ENCODE measurements at regions not wholly inside any gene's neighbourhood (a gene's known extent, or its start where the extent isn't known, plus 50 kb on each side); places are given as distances from the start of the nearest gene placed in this dataset.

DNA sequence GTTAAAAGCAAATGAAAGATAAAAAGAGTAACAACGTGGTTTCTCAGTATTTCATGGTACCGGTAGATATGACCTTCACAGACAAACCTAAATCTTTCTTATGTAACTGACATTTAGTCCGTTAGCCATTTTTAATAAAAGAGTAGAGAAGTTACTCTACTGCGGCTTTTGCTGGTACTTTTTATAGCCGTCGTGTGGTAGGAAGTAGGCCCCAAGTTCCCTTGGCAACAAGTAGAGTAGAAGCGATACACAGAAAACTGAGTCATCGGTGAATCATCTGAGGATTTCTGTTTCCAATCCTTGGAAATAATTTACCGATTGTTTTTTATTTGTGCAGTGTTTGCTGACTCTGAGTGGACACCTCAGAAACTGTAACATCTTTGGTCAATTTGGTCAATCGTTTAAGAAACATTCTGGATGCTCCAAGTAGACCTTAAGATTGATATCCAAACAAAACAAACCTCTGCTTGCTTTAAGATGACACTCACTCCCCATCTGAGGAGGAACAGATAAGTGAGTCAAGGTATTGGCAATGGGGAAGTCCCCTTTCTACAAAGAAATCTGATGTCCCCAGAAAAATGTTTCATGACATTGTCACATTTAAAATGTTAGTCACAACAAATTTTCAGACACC lies 63.9 kb upstream of the AHR start:
- Histone ChIP-seq H3K9me3 (ENCODE audit: control insufficient read depth in 1 of 2, insufficient read depth in 1 of 2, low read depth in 1 of 2, low read length in 2 of 2) (no peaks in the 10 kb centered on the region), H4K20me1 (ENCODE audit: insufficient read depth) (no peaks in the 10 kb centered on the region), H3K4me2 (ENCODE audit: low read length) (peak overlapping the region; percentile 72), H3K9ac (ENCODE audit: low read length) (peak overlapping the region; percentile 38), H2AFZ (ENCODE audit: low read depth, low read length, poor library complexity, severe bottlenecking) (peak overlapping the region; percentile 93), H3K79me2 (ENCODE audit: insufficient read depth, low read length) (no peaks in the 10 kb centered on the region), H3K27ac (ENCODE audit: low read depth, low read length) (peak overlapping the region; percentile 39), H3K36me3 (ENCODE audit: control insufficient read depth in 1 of 2, insufficient read depth in 2 of 2, low read length in 2 of 2) (no peaks in the 10 kb centered on the region), H3K9me2 (ENCODE audit: insufficient read depth) (no peaks in the 10 kb centered on the region), H3K4me3 (replicated peaks in 1 of 2; ENCODE audit: low read depth in 1 of 2, low read length in 2 of 2) (peak overlapping the region in 1 of 2 experiments; percentile 29; a peak in 2 of 4 replicates), H3K27me3 (ENCODE audit: insufficient read depth, low read length) (no peaks in the 10 kb centered on the region), H3K4me1 (ENCODE audit: control insufficient read depth in 1 of 2, insufficient read depth in 2 of 2, low read length in 2 of 2) (peaks cover 15 to 23% of the 10 kb centered on the region in 2 experiments)
- RAD21 ChIA-PET (ENCODE audit: low non-redundant PET in 1 of 2, low total read pairs in 2 of 2, uncharacterized antibody in 2 of 2, unreplicated experiment in 2 of 2): no interaction called here
- CTCF ChIA-PET: no interaction called here
- DNase-seq (ENCODE audit: low read depth, low spot score) (peak; percentile 77), ATAC-seq (peak; percentile 89)
- no TSS peak for BruUV-seq (replicated peaks)
- POLR2A ChIA-PET: no interaction called here
- intact Hi-C loops (cut with micrococcal nuclease): no loop called here
- TF ChIP-seq ELF1 (IDR thresholded peaks at IDR 0.05; ENCODE audit: borderline replicate concordance, low read depth) (peak; percentile 16; the same call in 1 of the 2 replicates), MAX (IDR thresholded peaks at IDR 0.05) (0 out of 2 replicates have a peak, but pooled peaks have one; percentile 32), SIN3A (IDR thresholded peaks at IDR 0.05; ENCODE audit: low read depth) (0 out of 2 replicates have a peak, but pooled peaks have one; percentile 48), YY1 (IDR thresholded peaks at IDR 0.05; ENCODE audit: extremely low read depth, insufficient replicate concordance, low read depth, low read length) (no peak), RAD21 (IDR thresholded peaks at IDR 0.05; ENCODE audit: low read depth) (peak; percentile 37; the same call in 1 of the 2 replicates), POLR2A (IDR thresholded peaks at IDR 0.05; ENCODE audit: borderline replicate concordance, extremely low read depth, insufficient read depth, insufficient read length) (no peak), FOSL1 (IDR thresholded peaks at IDR 0.05; ENCODE audit: low read depth) (peak; percentile 98), ATF3 (IDR thresholded peaks at IDR 0.05) (peak; percentile 64), EZH2 (IDR thresholded peaks at IDR 0.05) (no peak), ZFX (IDR thresholded peaks at IDR 0.05) (peak; percentile 37; the same call in 1 of the 2 replicates), ZNF274 (IDR thresholded peaks at IDR 0.05; ENCODE audit: low read depth, low read length) (no peak), CBX3 (IDR thresholded peaks at IDR 0.05; ENCODE audit: low read depth) (peak; percentile 66; the same call in 1 of the 2 replicates), EGR1 (IDR thresholded peaks at IDR 0.05; ENCODE audit: low read depth) (no peak), POLR2AphosphoS5 (IDR thresholded peaks at IDR 0.05; ENCODE audit: low read depth, low read length) (peak; percentile 33; the same call in 1 of the 2 replicates), EZH2phosphoT487 (IDR thresholded peaks at IDR 0.05; ENCODE audit: borderline replicate concordance) (no peak), SP1 (IDR thresholded peaks at IDR 0.05; ENCODE audit: low read depth) (peak; percentile 77), CEBPB (IDR thresholded peaks at IDR 0.05; ENCODE audit: low read depth) (peak; percentile 62; the same call in 1 of the 2 replicates)
- TF ChIP-seq, protein P1, sequence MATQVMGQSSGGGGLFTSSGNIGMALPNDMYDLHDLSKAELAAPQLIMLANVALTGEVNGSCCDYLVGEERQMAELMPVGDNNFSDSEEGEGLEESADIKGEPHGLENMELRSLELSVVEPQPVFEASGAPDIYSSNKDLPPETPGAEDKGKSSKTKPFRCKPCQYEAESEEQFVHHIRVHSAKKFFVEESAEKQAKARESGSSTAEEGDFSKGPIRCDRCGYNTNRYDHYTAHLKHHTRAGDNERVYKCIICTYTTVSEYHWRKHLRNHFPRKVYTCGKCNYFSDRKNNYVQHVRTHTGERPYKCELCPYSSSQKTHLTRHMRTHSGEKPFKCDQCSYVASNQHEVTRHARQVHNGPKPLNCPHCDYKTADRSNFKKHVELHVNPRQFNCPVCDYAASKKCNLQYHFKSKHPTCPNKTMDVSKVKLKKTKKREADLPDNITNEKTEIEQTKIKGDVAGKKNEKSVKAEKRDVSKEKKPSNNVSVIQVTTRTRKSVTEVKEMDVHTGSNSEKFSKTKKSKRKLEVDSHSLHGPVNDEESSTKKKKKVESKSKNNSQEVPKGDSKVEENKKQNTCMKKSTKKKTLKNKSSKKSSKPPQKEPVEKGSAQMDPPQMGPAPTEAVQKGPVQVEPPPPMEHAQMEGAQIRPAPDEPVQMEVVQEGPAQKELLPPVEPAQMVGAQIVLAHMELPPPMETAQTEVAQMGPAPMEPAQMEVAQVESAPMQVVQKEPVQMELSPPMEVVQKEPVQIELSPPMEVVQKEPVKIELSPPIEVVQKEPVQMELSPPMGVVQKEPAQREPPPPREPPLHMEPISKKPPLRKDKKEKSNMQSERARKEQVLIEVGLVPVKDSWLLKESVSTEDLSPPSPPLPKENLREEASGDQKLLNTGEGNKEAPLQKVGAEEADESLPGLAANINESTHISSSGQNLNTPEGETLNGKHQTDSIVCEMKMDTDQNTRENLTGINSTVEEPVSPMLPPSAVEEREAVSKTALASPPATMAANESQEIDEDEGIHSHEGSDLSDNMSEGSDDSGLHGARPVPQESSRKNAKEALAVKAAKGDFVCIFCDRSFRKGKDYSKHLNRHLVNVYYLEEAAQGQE (IDR thresholded peaks at IDR 0.05; ENCODE audit: low read depth): no peak
- TF ChIP-seq, protein P2, sequence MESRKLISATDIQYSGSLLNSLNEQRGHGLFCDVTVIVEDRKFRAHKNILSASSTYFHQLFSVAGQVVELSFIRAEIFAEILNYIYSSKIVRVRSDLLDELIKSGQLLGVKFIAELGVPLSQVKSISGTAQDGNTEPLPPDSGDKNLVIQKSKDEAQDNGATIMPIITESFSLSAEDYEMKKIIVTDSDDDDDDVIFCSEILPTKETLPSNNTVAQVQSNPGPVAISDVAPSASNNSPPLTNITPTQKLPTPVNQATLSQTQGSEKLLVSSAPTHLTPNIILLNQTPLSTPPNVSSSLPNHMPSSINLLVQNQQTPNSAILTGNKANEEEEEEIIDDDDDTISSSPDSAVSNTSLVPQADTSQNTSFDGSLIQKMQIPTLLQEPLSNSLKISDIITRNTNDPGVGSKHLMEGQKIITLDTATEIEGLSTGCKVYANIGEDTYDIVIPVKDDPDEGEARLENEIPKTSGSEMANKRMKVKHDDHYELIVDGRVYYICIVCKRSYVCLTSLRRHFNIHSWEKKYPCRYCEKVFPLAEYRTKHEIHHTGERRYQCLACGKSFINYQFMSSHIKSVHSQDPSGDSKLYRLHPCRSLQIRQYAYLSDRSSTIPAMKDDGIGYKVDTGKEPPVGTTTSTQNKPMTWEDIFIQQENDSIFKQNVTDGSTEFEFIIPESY (IDR thresholded peaks at IDR 0.05; ENCODE audit: extremely low read depth, insufficient replicate concordance, low read length): no peak
- TF ChIP-seq, protein P3, sequence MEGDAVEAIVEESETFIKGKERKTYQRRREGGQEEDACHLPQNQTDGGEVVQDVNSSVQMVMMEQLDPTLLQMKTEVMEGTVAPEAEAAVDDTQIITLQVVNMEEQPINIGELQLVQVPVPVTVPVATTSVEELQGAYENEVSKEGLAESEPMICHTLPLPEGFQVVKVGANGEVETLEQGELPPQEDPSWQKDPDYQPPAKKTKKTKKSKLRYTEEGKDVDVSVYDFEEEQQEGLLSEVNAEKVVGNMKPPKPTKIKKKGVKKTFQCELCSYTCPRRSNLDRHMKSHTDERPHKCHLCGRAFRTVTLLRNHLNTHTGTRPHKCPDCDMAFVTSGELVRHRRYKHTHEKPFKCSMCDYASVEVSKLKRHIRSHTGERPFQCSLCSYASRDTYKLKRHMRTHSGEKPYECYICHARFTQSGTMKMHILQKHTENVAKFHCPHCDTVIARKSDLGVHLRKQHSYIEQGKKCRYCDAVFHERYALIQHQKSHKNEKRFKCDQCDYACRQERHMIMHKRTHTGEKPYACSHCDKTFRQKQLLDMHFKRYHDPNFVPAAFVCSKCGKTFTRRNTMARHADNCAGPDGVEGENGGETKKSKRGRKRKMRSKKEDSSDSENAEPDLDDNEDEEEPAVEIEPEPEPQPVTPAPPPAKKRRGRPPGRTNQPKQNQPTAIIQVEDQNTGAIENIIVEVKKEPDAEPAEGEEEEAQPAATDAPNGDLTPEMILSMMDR (IDR thresholded peaks at IDR 0.05 in 2 of 3, conservative IDR thresholded peaks at IDR 0.05 in 1 of 3; ENCODE audit: borderline replicate concordance in 1 of 3, insufficient read depth in 1 of 3, low read depth in 2 of 3, low read length in 2 of 3): no peak

Measured in HCT116 (cell line).